Sigmoid colon (tissue), 6 donors: ENCODE measurements at regions not wholly inside any gene's neighbourhood (a gene's known extent, or its start where the extent isn't known, plus 50 kb on each side); places are given as distances from the start of the nearest gene placed in this dataset.

Experiments used
- DNase-seq: peaks from one replicate; pipeline ENCODE4 v3.0.0-alpha.2; 2019
- H3K27ac ChIP-seq, 4 donors: fragments of 200-600 bp; sonication (generic); one replicate each; pipeline ENCODE4 v1.5.1; 2016 to 2019; ENCODE audit warnings: mild to moderate bottlenecking in 1 of 4
- H3K27me3 ChIP-seq, 3 donors: fragments of 200-600 bp; sonication (generic); one replicate each; pipeline ENCODE4 v1.5.1; 2019; ENCODE audit warnings: mild to moderate bottlenecking in 1 of 3
- H3K36me3 ChIP-seq, 4 donors: fragments of 200-600 bp; sonication (generic); one replicate each; pipeline ENCODE4 v1.5.1; 2016 to 2019
- H3K4me1 ChIP-seq, 4 donors: fragments of 200-600 bp; sonication (generic); one replicate each; pipeline ENCODE4 v1.5.1; 2017 to 2019
- H3K4me3 ChIP-seq, 4 donors: fragments of 200-600 bp; sonication (generic); one replicate each; pipeline ENCODE4 v1.5.1; 2017 to 2019; ENCODE audit warnings: mild to moderate bottlenecking in 2 of 4, moderate library complexity in 1 of 4
- H3K9me3 ChIP-seq, 4 donors: fragments of 200-600 bp in 3 of 4; sonication (generic) in 3 of 4; one replicate each; pipeline versions ENCODE4 v1.5.1 to v1.6.1; 2013 to 2019
- EP300 ChIP-seq, 4 donors: sonication (generic); formaldehyde crosslinking; IDR thresholded peaks; one replicate each; pipeline ENCODE4 v1.6.1; 2017; ENCODE audit warnings: antibody characterized with exemption in 4 of 4
- POLR2A ChIP-seq, 2 donors: fragments of 450-650 bp; IDR thresholded peaks; one replicate each; pipeline ENCODE4 v1.6.1; 2016; ENCODE audit warnings: antibody characterized with exemption in 2 of 2, mild to moderate bottlenecking in 2 of 2, moderate library complexity in 2 of 2
- POLR2AphosphoS5 ChIP-seq, 4 donors: sonication (generic); formaldehyde crosslinking; IDR thresholded peaks; one replicate each; pipeline ENCODE4 v1.6.1; 2017; ENCODE audit warnings: antibody characterized with exemption in 4 of 4
- WGBS, 2 donors: extraction: QIAGEN DNeasy Blood & Tissue Kit; methylation state at CpG; one replicate each; pipeline ENCODE4 v1.1.7; 2013; 5-methylcytosine and 5-hydroxymethylcytosine counted together
- intact Hi-C: fragments of 100-400 bp; cut with DNase I; formaldehyde crosslinking; loops from one replicate; pipeline ENCODE4 v1.15.1; 2023
- TF ChIP-seq, protein P1 (sequence below), 4 experiments: fragments of 450-650 bp in 3 of 4; fragments of 200-600 bp in 1 of 4; IDR thresholded peaks; one replicate each; pipeline ENCODE4 v1.5.1; 2016 to 2019; ENCODE audit warnings: antibody characterized with exemption in 4 of 4, mild to moderate bottlenecking in 3 of 4, moderate library complexity in 2 of 4
- donor health status: healthy with polysubstance abuse.
- donor health status: healthy.

DNA sequence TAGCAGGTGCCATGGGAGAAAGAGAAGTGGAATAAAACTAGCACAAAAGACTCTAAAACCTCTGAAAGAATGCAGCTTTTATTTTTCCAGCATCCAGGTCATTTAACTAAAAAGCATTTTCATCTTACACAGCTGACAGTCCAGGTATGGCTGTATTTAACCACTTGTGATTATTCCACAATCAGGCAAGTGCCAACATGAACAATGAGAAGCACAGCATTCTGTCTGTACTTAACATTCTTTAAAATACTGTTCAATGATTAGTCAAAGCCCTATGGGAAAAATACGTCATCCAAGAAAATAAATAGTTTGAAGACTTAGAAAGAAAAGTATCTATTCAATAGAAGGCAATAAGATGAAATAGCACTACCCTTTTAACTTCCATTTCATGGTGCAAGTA is 246.9 kb downstream of the LIG4 start:
- Histone ChIP-seq H3K9me3 (no peaks in the 10 kb centered on the region), H3K4me1 (no peaks in the 10 kb centered on the region), H3K27ac (no peak overlapping the region), H3K4me3 (no peak overlapping the region), H3K27me3 (no peaks in the 10 kb centered on the region), H3K36me3 (no peaks in the 10 kb centered on the region)
- TF ChIP-seq POLR2A (IDR thresholded peaks at IDR 0.05) (no peak), EP300 (IDR thresholded peaks at IDR 0.05) (no peak), POLR2AphosphoS5 (IDR thresholded peaks at IDR 0.05) (no peak)
- TF ChIP-seq, protein P1, sequence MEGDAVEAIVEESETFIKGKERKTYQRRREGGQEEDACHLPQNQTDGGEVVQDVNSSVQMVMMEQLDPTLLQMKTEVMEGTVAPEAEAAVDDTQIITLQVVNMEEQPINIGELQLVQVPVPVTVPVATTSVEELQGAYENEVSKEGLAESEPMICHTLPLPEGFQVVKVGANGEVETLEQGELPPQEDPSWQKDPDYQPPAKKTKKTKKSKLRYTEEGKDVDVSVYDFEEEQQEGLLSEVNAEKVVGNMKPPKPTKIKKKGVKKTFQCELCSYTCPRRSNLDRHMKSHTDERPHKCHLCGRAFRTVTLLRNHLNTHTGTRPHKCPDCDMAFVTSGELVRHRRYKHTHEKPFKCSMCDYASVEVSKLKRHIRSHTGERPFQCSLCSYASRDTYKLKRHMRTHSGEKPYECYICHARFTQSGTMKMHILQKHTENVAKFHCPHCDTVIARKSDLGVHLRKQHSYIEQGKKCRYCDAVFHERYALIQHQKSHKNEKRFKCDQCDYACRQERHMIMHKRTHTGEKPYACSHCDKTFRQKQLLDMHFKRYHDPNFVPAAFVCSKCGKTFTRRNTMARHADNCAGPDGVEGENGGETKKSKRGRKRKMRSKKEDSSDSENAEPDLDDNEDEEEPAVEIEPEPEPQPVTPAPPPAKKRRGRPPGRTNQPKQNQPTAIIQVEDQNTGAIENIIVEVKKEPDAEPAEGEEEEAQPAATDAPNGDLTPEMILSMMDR (IDR thresholded peaks at IDR 0.05) = no peak
- DNase-seq = no peak
- 79 to 88% methylated on average over 1 of the region's 1 CpG for WGBS, 2 donors
- intact Hi-C loops = no loop called here

GRCh38 chr13:107964395-107964794 is 250.9 kb downstream of the LIG4 start:
- WGBS, 2 donors = 30 to 48% methylated on average over 5 of the region's 5 CpGs
- intact Hi-C loops = no loop called here
- Histone ChIP-seq H3K9me3 (no peaks in the 10 kb centered on the region), H3K27ac (no peak overlapping the region), H3K4me3 (no peak overlapping the region), H3K4me1 (no peaks in the 10 kb centered on the region), H3K36me3 (no peaks in the 10 kb centered on the region), H3K27me3 (no peaks in the 10 kb centered on the region)
- no peak for TF ChIP-seq POLR2A (IDR thresholded peaks at IDR 0.05)
- no peak for TF ChIP-seq EP300 (IDR thresholded peaks at IDR 0.05)
- TF ChIP-seq, protein P1 (IDR thresholded peaks at IDR 0.05) = no peak
- TF ChIP-seq POLR2AphosphoS5 (IDR thresholded peaks at IDR 0.05) = no peak
- no peak for DNase-seq

GRCh38 chr13:107961849-107962608 is 253.3 kb downstream of the LIG4 start:
- no peak for TF ChIP-seq EP300 (IDR thresholded peaks at IDR 0.05)
- TF ChIP-seq, protein P1 (IDR thresholded peaks at IDR 0.05) = no peak
- TF ChIP-seq POLR2AphosphoS5 (IDR thresholded peaks at IDR 0.05) = no peak
- no peak for TF ChIP-seq POLR2A (IDR thresholded peaks at IDR 0.05)
- intact Hi-C loops = no loop called here
- Histone ChIP-seq H3K4me1 (no peaks in the 10 kb centered on the region), H3K27ac (no peak overlapping the region), H3K36me3 (no peaks in the 10 kb centered on the region), H3K4me3 (no peak overlapping the region), H3K9me3 (no peaks in the 10 kb centered on the region), H3K27me3 (no peaks in the 10 kb centered on the region)
- 14 to 40% methylated on average over 1 of the region's 1 CpG for WGBS, 2 donors
- no peak for DNase-seq

DNA sequence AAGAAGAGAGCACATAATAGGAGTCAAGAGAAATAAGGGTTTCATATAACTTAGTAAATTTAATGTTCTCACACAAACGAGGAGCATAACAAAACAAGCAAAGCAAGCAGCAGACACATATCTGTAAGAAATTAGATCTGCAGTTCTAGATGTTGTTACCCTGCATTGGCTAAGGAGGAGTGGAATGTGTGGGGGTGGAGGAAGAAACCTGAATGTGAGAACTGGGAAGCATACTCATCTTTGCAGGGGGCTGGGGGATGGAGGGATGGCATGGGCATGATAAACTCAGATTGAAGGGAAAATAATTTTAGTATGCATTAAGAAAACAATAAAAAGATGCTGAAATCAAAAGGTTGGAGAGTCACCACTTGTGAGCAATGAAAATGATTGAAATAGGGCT is 255.0 kb downstream of the LIG4 start:
- Histone ChIP-seq H3K9me3 (no peaks in the 10 kb centered on the region), H3K27ac (no peak overlapping the region), H3K4me1 (no peaks in the 10 kb centered on the region), H3K27me3 (no peaks in the 10 kb centered on the region), H3K4me3 (no peak overlapping the region), H3K36me3 (no peaks in the 10 kb centered on the region)
- intact Hi-C loops = no loop called here
- TF ChIP-seq, protein P1 (IDR thresholded peaks at IDR 0.05) = no peak
- no peak for TF ChIP-seq EP300 (IDR thresholded peaks at IDR 0.05)
- no peak for TF ChIP-seq POLR2AphosphoS5 (IDR thresholded peaks at IDR 0.05)
- no peak for TF ChIP-seq POLR2A (IDR thresholded peaks at IDR 0.05)
- WGBS, 2 donors = 42 to 47% methylated on average over 1 of the region's 1 CpG
- no peak for DNase-seq

DNA sequence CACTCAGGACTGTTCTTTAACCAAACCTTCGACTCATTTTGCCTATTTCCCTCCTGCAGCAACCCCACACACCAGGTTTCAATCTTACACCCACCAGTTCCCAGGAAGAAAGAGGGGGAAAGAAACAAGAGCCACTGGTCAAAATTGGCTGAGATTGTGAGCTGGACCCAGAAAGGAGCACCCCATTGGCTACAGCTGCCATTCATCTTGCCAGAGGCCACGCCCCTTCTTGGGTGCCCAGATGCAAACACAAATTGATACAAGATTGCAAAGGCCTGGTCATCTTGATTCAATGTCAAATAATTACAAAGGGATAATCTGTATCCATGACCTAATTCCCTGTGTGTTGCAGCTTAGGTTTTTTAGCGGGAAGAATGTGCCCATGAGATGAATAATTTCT is 258.4 kb downstream of the LIG4 start:
- no peak overlapping the region for H3K4me3 ChIP-seq
- WGBS, 2 donors = 70 to 83% methylated on average over 3 of the region's 3 CpGs

More for the DNA sequence above, 258.4 kb downstream of the LIG4 start:
- no peak for DNase-seq
- TF ChIP-seq EP300 (IDR thresholded peaks at IDR 0.05) (no peak), POLR2A (IDR thresholded peaks at IDR 0.05) (no peak), POLR2AphosphoS5 (IDR thresholded peaks at IDR 0.05) (no peak)
- TF ChIP-seq, protein P1 (IDR thresholded peaks at IDR 0.05) = no peak
- intact Hi-C loops = no loop called here
- Histone ChIP-seq H3K27ac (no peak overlapping the region), H3K36me3 (no peaks in the 10 kb centered on the region), H3K27me3 (no peaks in the 10 kb centered on the region), H3K9me3 (no peaks in the 10 kb centered on the region), H3K4me1 (no peaks in the 10 kb centered on the region)
